Testis (tissue), 2 donors: ENCODE measurements at regions not wholly inside any gene's neighbourhood (a gene's known extent, or its start where the extent isn't known, plus 50 kb on each side); places are given as distances from the start of the nearest gene placed in this dataset.
"Not testable (repeated sequence)": the region's sequence is repeated elsewhere in the genome, so short reads cannot be mapped to it uniquely, and the experiment has no call there.

Source experiments
- CTCF ChIP-seq, 3 experiments: fragments of 450-650 bp in 2 of 3; fragments of 200-600 bp in 1 of 3; sonication (generic) in 1 of 3; IDR thresholded peaks; one replicate each; pipeline ENCODE4 v1.5.1; 2016 to 2019; ENCODE audit warnings: antibody characterized with exemption in 3 of 3, mild to moderate bottlenecking in 2 of 3, moderate library complexity in 1 of 3
- POLR2A ChIP-seq: fragments of 450-650 bp; IDR thresholded peaks from one replicate; pipeline ENCODE4 v1.6.1; 2017; ENCODE audit warnings: antibody characterized with exemption, mild to moderate bottlenecking, moderate library complexity

GRCh38 chr10:38448614-38449355 is 354.6 kb downstream of the ZNF37A start:
- TF ChIP-seq POLR2A; CTCF (IDR thresholded peaks at IDR 0.05): not testable (repeated sequence)
